OCI-LY7 (cell line): ENCODE measurements at regions not wholly inside any gene's neighbourhood (a gene's known extent, or its start where the extent isn't known, plus 50 kb on each side); places are given as distances from the start of the nearest gene placed in this dataset.

Source experiments
- BruUV-seq: library from RNA; stranded (reverse); fragments of 400-500 nt; replicated peaks from 2 replicates; lab custom pipeline; 2021; lab: Mats Ljungman, UMichigan
- CTCF ChIA-PET: fragments of 300-600 bp; sonication (Branson Sonifier 250); formaldehyde crosslinking; loops from one replicate; lab custom pipeline; 2022; ENCODE audit warnings: antibody characterized with exemption; ENCODE audit not compliant: unreplicated experiment; lab: Charles Lee
- POLR2A ChIA-PET: fragments of 300-600 bp; sonication (Branson Sonifier 250); formaldehyde crosslinking; loops from one replicate; lab custom pipeline; 2022; ENCODE audit warnings: antibody characterized with exemption; lab: Charles Lee
- DNase-seq: peaks from one replicate; pipeline ENCODE4 v3.0.0-alpha.2; 2015; ENCODE audit warnings: low spot score
- H2AFZ ChIP-seq: fragments of 200-600 bp; sonication (generic), shearing (Covaris generic); 2 replicates; pipeline ENCODE4 v1.6.1; 2014; ENCODE audit warnings: mild to moderate bottlenecking, antibody characterized with exemption, low read length, moderate library complexity
- H3K27ac ChIP-seq: fragments of 200-600 bp; sonication (generic); 2 replicates; pipeline ENCODE4 v1.5.1; 2014; ENCODE audit warnings: mixed run types, low read depth, mild to moderate bottlenecking, moderate library complexity, low read length, inconsistent platforms; ENCODE audit not compliant: poor library complexity, severe bottlenecking
- H3K36me3 ChIP-seq: fragments of 200-600 bp; sonication (generic); 2 replicates; pipeline ENCODE4 v1.6.1; 2014; ENCODE audit warnings: mild to moderate bottlenecking, antibody characterized with exemption, low read length, moderate library complexity, mixed read lengths; ENCODE audit not compliant: insufficient read depth
- H3K4me1 ChIP-seq: fragments of 200-600 bp; sonication (generic); 2 replicates; pipeline ENCODE4 v1.5.1; 2014; ENCODE audit warnings: mild to moderate bottlenecking, low read length; ENCODE audit not compliant: insufficient read depth, poor library complexity, severe bottlenecking
- H3K4me2 ChIP-seq: fragments of 200-600 bp; sonication (generic); 2 replicates; pipeline ENCODE4 v1.6.1; 2014; ENCODE audit warnings: mild to moderate bottlenecking, low read length
- H3K4me3 ChIP-seq: fragments of 200-600 bp; sonication (generic); 2 replicates; pipeline ENCODE4 v1.5.1; 2014; ENCODE audit warnings: mild to moderate bottlenecking, low read depth, low read length; ENCODE audit not compliant: poor library complexity, severe bottlenecking
- H3K79me2 ChIP-seq: fragments of 200-600 bp; sonication (generic); 2 replicates; pipeline ENCODE4 v1.6.1; 2016; ENCODE audit warnings: low read depth, mild to moderate bottlenecking, low read length, moderate library complexity, mixed read lengths; ENCODE audit not compliant: insufficient read depth
- H3K9me2 ChIP-seq: fragments of 200-600 bp; sonication (generic); 2 replicates; pipeline ENCODE4 v1.6.1; 2016; ENCODE audit warnings: mild to moderate bottlenecking, low read length, mixed read lengths; ENCODE audit not compliant: insufficient read depth
- H3K9me3 ChIP-seq: fragments of 200-600 bp; sonication (generic); 2 replicates; pipeline ENCODE4 v1.6.1; 2014; ENCODE audit warnings: mild to moderate bottlenecking, mixed run types, low read length, mixed read lengths
- H4K20me1 ChIP-seq: fragments of 200-600 bp; sonication (generic); 2 replicates; pipeline ENCODE4 v1.6.1; 2014; ENCODE audit warnings: mild to moderate bottlenecking, antibody characterized with exemption, low read length, moderate library complexity, mixed read lengths; ENCODE audit not compliant: insufficient read depth
- EZH2phosphoT487 ChIP-seq: fragments of 200-600 bp; sonication (generic); IDR thresholded peaks from 2 replicates; pipeline ENCODE4 v1.6.1; 2018; ENCODE audit warnings: low read depth, borderline replicate concordance, mild to moderate bottlenecking, mixed run types, antibody characterized with exemption, low read length, moderate library complexity, mixed read lengths
- intact Hi-C: fragments of 100-400 bp; cut with micrococcal nuclease; formaldehyde crosslinking; loops from one replicate; pipeline ENCODE4 v1.10.0; 2022; ENCODE audit not compliant: unreplicated experiment
- TF ChIP-seq, protein P1 (sequence below): fragments of 200-600 bp; sonication (generic); conservative IDR thresholded peaks from 2 replicates; pipeline ENCODE4 v1.5.1; 2014; ENCODE audit warnings: mild to moderate bottlenecking, antibody characterized with exemption, low read length, moderate library complexity, mixed read lengths

DNA sequence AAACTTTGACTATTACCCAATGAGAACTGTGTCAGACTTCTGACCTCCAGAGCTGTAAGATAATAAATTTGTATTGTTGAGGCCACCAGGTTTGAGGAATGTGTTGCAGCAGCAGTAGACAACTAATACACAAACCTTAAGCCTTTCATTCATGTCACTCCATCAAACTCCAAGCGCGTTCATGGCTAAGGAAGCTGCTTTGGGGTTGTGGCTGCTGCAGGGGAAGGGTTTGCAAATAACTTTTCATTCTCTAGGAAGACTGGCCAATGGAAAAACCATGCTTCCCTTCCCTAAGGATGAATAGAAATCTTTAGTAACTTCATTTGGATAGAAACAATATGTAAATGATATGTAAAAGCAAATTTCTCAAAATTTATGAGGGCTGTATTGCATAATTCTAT lies 170.4 kb downstream of the RHOU start:
- no peak for DNase-seq
- no peaks in the 10 kb centered on the region for H3K79me2 ChIP-seq
- H3K4me1 ChIP-seq, result no peaks in the 10 kb centered on the region
- intact Hi-C loops, result no loop called here
- ChIA-PET POLR2A (interaction anchor here (0.7 kb wide), 1 partner anchor 310 kb away, joined by 3 read pairs; no protein-coding TSS in a partner anchor), CTCF (no interaction called here)
- no peaks in the 10 kb centered on the region for H3K9me2 ChIP-seq
- H3K27ac ChIP-seq, result no peak overlapping the region
- no peaks in the 10 kb centered on the region for H3K36me3 ChIP-seq
- H3K4me2 ChIP-seq, result no peak overlapping the region
- H4K20me1 ChIP-seq, result no peaks in the 10 kb centered on the region
- no peak overlapping the region for H3K4me3 ChIP-seq
- no peaks in the 10 kb centered on the region for H3K9me3 ChIP-seq
- no TSS peak for BruUV-seq
- TF ChIP-seq EZH2phosphoT487, result no peak
- TF ChIP-seq, protein P1, sequence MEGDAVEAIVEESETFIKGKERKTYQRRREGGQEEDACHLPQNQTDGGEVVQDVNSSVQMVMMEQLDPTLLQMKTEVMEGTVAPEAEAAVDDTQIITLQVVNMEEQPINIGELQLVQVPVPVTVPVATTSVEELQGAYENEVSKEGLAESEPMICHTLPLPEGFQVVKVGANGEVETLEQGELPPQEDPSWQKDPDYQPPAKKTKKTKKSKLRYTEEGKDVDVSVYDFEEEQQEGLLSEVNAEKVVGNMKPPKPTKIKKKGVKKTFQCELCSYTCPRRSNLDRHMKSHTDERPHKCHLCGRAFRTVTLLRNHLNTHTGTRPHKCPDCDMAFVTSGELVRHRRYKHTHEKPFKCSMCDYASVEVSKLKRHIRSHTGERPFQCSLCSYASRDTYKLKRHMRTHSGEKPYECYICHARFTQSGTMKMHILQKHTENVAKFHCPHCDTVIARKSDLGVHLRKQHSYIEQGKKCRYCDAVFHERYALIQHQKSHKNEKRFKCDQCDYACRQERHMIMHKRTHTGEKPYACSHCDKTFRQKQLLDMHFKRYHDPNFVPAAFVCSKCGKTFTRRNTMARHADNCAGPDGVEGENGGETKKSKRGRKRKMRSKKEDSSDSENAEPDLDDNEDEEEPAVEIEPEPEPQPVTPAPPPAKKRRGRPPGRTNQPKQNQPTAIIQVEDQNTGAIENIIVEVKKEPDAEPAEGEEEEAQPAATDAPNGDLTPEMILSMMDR, result no peak
- no peak overlapping the region for H2AFZ ChIP-seq

DNA sequence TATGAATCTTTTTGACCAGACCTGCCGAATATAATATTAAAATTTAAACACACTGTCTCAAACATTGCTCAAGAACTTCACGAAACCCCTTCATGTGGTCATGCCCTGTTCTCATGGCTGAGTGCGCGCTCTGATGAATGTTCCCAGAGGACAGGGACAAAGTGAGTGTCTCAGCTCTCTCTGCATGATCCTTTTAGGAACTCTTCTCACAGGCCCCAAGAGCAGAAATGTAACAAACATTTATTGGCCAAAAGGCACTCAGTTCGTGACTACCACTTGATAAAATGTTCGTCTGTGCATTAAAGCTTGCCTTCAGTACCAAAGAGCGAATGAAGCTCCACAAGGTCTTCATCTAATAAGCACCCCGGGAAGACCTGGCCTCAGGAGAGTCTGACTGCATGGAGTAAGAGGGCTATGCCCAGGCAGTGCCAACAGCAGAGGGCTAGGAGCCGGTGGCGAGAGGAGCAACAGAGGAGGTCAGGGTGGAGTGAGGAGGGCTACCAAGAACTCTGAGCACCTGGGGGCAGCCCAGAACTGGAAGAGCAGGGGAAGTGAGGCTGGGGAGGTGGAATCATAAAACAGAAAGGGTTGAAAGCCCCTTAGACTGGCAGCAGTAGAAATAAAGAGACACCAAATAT lies 171.1 kb downstream of the RHOU start:
- TF ChIP-seq, protein P1, result no peak
- no peak for TF ChIP-seq EZH2phosphoT487
- no peaks in the 10 kb centered on the region for H4K20me1 ChIP-seq
- POLR2A ChIA-PET, result interaction anchor here (0.7 kb wide), 1 partner anchor 309 kb away, joined by 3 read pairs; no protein-coding TSS in a partner anchor
- no peak overlapping the region for H3K27ac ChIP-seq
- CTCF ChIA-PET, result no interaction called here
- H3K4me2 ChIP-seq, result no peak overlapping the region
- H3K36me3 ChIP-seq, result no peaks in the 10 kb centered on the region
- H3K4me1 ChIP-seq, result no peaks in the 10 kb centered on the region
- H3K4me3 ChIP-seq, result no peak overlapping the region
- no TSS peak for BruUV-seq
- no peak overlapping the region for H2AFZ ChIP-seq
- no peaks in the 10 kb centered on the region for H3K9me2 ChIP-seq
- intact Hi-C loops, result no loop called here
- H3K79me2 ChIP-seq, result no peaks in the 10 kb centered on the region
- DNase-seq, result no peak
- no peaks in the 10 kb centered on the region for H3K9me3 ChIP-seq
